HEK293 (cell line): ENCODE measurements at regions not wholly inside any gene's neighbourhood (a gene's known extent, or its start where the extent isn't known, plus 50 kb on each side); places are given as distances from the start of the nearest gene placed in this dataset.

Source experiments
- CTCF ChIP-seq: fragments of 450-650 bp; formaldehyde crosslinking; IDR thresholded peaks from 2 replicates; pipeline ENCODE4 v1.5.1; 2016; ENCODE audit warnings: missing biosample characterization, missing genetic modification characterization
- FEZF1 ChIP-seq: fragments of 450-650 bp; formaldehyde crosslinking; IDR thresholded peaks from 2 replicates; pipeline ENCODE4 v1.5.1; 2016; ENCODE audit warnings: missing biosample characterization, missing genetic modification characterization
- GLIS1 ChIP-seq: fragments of 450-650 bp; formaldehyde crosslinking; IDR thresholded peaks from 2 replicates; pipeline ENCODE4 v1.5.1; 2016; ENCODE audit warnings: missing biosample characterization, missing genetic modification characterization
- REST ChIP-seq: fragments of 450-650 bp; formaldehyde crosslinking; IDR thresholded peaks from 2 replicates; pipeline ENCODE4 v1.5.1; 2016; ENCODE audit warnings: missing biosample characterization, missing genetic modification characterization
- YY1 ChIP-seq: fragments of 450-650 bp; formaldehyde crosslinking; IDR thresholded peaks from 2 replicates; pipeline ENCODE4 v1.5.1; 2018; ENCODE audit warnings: missing biosample characterization, missing genetic modification characterization
- ZBTB21 ChIP-seq: fragments of 450-650 bp; formaldehyde crosslinking; IDR thresholded peaks from 2 replicates; pipeline ENCODE4 v1.5.1; 2017; ENCODE audit warnings: missing biosample characterization, missing genetic modification characterization
- ZNF133 ChIP-seq: fragments of 450-650 bp; formaldehyde crosslinking; IDR thresholded peaks from 2 replicates; pipeline ENCODE4 v1.5.1; 2016; ENCODE audit warnings: missing biosample characterization, missing genetic modification characterization
- ZNF140 ChIP-seq: fragments of 450-650 bp; formaldehyde crosslinking; IDR thresholded peaks from 2 replicates; pipeline ENCODE4 v1.5.1; 2016; ENCODE audit warnings: missing biosample characterization, missing genetic modification characterization
- ZNF549 ChIP-seq: fragments of 450-650 bp; IDR thresholded peaks from 2 replicates; pipeline ENCODE4 v1.5.1; 2018; ENCODE audit warnings: missing biosample characterization, missing genetic modification characterization, mild to moderate bottlenecking, inconsistent platforms, moderate library complexity
- ZNF776 ChIP-seq: fragments of 450-650 bp; formaldehyde crosslinking; IDR thresholded peaks from 2 replicates; pipeline ENCODE4 v1.5.0; 2017; ENCODE audit warnings: missing biosample characterization, missing genetic modification characterization, borderline replicate concordance
- TF ChIP-seq, protein P1 (sequence below): fragments of 450-650 bp; formaldehyde crosslinking; IDR thresholded peaks from 2 replicates; pipeline ENCODE4 v1.5.1; 2016; ENCODE audit warnings: missing biosample characterization, missing genetic modification characterization

DNA sequence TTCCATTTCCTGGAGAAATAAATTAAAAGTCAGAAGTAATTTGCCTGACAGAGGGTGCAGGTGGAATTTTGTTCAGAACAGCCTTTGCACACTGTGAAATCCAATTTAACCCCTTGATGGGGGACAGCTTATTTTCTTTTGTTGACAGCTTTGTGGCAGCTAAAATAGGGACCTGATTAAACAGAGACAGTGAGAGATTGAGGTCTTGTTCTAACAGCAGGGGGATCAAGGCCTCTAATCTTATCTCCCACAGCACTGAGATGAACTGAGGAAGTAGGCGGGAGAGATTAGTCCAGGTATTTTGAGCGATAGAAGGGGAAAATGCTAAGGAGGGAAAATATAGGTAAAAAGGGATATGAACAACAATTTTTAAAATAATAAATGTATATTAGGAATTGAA lies 1491.4 kb upstream of the GOT2 start:
- TF ChIP-seq REST (tag by site-specific recombination) (no peak), CTCF (tag by site-specific recombination) (no peak), ZNF140 (tag by site-specific recombination) (no peak), ZNF549 (tag by site-specific recombination) (no peak), ZNF133 (tag by site-specific recombination) (no peak), ZNF776 (tag by site-specific recombination) (no peak), GLIS1 (tag by site-specific recombination) (no peak), YY1 (tag by site-specific recombination) (no peak), FEZF1 (tag by site-specific recombination) (no peak), ZBTB21 (tag by site-specific recombination) (no peak)
- TF ChIP-seq, protein P1, sequence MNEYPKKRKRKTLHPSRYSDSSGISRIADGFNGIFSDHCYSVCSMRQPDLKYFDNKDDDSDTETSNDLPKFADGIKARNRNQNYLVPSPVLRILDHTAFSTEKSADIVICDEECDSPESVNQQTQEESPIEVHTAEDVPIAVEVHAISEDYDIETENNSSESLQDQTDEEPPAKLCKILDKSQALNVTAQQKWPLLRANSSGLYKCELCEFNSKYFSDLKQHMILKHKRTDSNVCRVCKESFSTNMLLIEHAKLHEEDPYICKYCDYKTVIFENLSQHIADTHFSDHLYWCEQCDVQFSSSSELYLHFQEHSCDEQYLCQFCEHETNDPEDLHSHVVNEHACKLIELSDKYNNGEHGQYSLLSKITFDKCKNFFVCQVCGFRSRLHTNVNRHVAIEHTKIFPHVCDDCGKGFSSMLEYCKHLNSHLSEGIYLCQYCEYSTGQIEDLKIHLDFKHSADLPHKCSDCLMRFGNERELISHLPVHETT = no peak
